ENCODE measurements at regions not wholly inside any gene's neighbourhood (a gene's known extent, or its start where the extent isn't known, plus 50 kb on each side); places are given as distances from the start of the nearest gene placed in this dataset.

DNA sequence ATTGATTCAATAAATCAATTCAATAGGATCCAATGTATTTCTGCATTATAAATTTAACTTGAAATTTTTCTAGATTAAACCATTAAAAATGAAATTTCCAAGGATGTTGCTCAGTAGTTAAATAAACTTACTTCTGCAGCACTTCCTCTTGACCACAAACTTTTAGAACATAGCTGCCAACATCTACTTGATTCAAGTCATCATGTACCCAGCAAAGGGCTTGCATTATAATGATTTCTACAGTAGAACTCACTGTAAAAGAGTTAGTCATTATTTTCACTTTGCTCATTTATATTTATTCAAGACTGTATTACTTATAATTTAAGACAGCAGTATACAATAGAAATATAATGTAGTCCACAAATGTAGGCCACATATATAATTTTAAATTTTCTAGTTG lies 59.2 kb downstream of the PIK3C2A start:
- Histone ChIP-seq H3K9ac (ENCODE audit: insufficient read depth in 1 of 2, low read depth in 2 of 2, low read length in 2 of 2) (no peak overlapping the region), H3K4me3 (no peak overlapping the region), H3K9me1 (ENCODE audit: control insufficient read depth, insufficient read depth, low read length) (no peaks in the 10 kb centered on the region), H3K9me3 (replicated peaks; ENCODE audit: control insufficient read depth, insufficient read depth, low read depth, low read length) (no peaks in the 10 kb centered on the region), H3K27ac (ENCODE audit: extremely low read depth, low read depth, low read length) (no peak overlapping the region), H3K4me1 (replicated peaks in 1 of 2; ENCODE audit: control insufficient read depth in 2 of 2, insufficient read depth in 2 of 2, low read length in 2 of 2) (no peaks in the 10 kb centered on the region), H3K79me2 (ENCODE audit: control insufficient read depth, insufficient read depth, low read length) (no peaks in the 10 kb centered on the region), H3K36me3 (ENCODE audit: control insufficient read depth, insufficient read depth, low read length) (peaks cover 16% of the 10 kb centered on the region), H3K4me2 (ENCODE audit: insufficient read depth, low read length) (no peak overlapping the region), H2AFZ (ENCODE audit: low read depth, low read length) (no peak overlapping the region), H4K20me1 (replicated peaks; ENCODE audit: control insufficient read depth, insufficient read depth, low read length) (no peaks in the 10 kb centered on the region), H3K27me3 (ENCODE audit: control insufficient read depth in 2 of 2, insufficient read depth in 2 of 2, low read length in 2 of 2) (no peaks in the 10 kb centered on the region)
- no TSS peak for BruUV-seq (replicated peaks)
- no peak for TF ChIP-seq POLR3G (IDR thresholded peaks at IDR 0.05; ENCODE audit: extremely low read depth, insufficient read length, insufficient replicate concordance)
- TF ChIP-seq ZC3H11A (IDR thresholded peaks at IDR 0.05; ENCODE audit: low read depth, low read length): no peak
- no peak for TF ChIP-seq SIRT6 (IDR thresholded peaks at IDR 0.05; ENCODE audit: low read depth, low read length)
- TF ChIP-seq ZNF217 (CRISPR knock-in tag; IDR thresholded peaks at IDR 0.05): no peak
- no peak for TF ChIP-seq PTRF (tag; IDR thresholded peaks at IDR 0.05)
- no peak for TF ChIP-seq SPI1 (IDR thresholded peaks at IDR 0.05; ENCODE audit: borderline replicate concordance, low read depth, low read length)
- TF ChIP-seq PURB (CRISPR knock-in tag; IDR thresholded peaks at IDR 0.05; ENCODE audit: low read depth): no peak
- no peak for TF ChIP-seq NFE2 (IDR thresholded peaks at IDR 0.05; ENCODE audit: low read depth)
- TF ChIP-seq ZNF764 (CRISPR knock-in tag; IDR thresholded peaks at IDR 0.05; ENCODE audit: low read depth): no peak
- TF ChIP-seq DACH1 (IDR thresholded peaks at IDR 0.05; ENCODE audit: partially characterized antibody): no peak
- TF ChIP-seq, protein P1, sequence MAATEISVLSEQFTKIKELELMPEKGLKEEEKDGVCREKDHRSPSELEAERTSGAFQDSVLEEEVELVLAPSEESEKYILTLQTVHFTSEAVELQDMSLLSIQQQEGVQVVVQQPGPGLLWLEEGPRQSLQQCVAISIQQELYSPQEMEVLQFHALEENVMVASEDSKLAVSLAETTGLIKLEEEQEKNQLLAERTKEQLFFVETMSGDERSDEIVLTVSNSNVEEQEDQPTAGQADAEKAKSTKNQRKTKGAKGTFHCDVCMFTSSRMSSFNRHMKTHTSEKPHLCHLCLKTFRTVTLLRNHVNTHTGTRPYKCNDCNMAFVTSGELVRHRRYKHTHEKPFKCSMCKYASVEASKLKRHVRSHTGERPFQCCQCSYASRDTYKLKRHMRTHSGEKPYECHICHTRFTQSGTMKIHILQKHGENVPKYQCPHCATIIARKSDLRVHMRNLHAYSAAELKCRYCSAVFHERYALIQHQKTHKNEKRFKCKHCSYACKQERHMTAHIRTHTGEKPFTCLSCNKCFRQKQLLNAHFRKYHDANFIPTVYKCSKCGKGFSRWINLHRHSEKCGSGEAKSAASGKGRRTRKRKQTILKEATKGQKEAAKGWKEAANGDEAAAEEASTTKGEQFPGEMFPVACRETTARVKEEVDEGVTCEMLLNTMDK (IDR thresholded peaks at IDR 0.05; ENCODE audit: borderline replicate concordance, insufficient read depth, low read depth, low read length, poor library complexity, severe bottlenecking): no peak
- TF ChIP-seq BDP1 (IDR thresholded peaks at IDR 0.05; ENCODE audit: insufficient read depth, insufficient read length): no peak
- TF ChIP-seq THRAP3 (IDR thresholded peaks at IDR 0.05; ENCODE audit: borderline replicate concordance): no peak
- TF ChIP-seq ZNF354B (CRISPR knock-in tag; IDR thresholded peaks at IDR 0.05): no peak
- TF ChIP-seq GABPB1 (CRISPR knock-in tag; IDR thresholded peaks at IDR 0.05): no peak
- TF ChIP-seq GATAD2A (IDR thresholded peaks at IDR 0.05): no peak
- TF ChIP-seq ZNF23 (CRISPR knock-in tag; IDR thresholded peaks at IDR 0.05): no peak
- TF ChIP-seq, protein P2, sequence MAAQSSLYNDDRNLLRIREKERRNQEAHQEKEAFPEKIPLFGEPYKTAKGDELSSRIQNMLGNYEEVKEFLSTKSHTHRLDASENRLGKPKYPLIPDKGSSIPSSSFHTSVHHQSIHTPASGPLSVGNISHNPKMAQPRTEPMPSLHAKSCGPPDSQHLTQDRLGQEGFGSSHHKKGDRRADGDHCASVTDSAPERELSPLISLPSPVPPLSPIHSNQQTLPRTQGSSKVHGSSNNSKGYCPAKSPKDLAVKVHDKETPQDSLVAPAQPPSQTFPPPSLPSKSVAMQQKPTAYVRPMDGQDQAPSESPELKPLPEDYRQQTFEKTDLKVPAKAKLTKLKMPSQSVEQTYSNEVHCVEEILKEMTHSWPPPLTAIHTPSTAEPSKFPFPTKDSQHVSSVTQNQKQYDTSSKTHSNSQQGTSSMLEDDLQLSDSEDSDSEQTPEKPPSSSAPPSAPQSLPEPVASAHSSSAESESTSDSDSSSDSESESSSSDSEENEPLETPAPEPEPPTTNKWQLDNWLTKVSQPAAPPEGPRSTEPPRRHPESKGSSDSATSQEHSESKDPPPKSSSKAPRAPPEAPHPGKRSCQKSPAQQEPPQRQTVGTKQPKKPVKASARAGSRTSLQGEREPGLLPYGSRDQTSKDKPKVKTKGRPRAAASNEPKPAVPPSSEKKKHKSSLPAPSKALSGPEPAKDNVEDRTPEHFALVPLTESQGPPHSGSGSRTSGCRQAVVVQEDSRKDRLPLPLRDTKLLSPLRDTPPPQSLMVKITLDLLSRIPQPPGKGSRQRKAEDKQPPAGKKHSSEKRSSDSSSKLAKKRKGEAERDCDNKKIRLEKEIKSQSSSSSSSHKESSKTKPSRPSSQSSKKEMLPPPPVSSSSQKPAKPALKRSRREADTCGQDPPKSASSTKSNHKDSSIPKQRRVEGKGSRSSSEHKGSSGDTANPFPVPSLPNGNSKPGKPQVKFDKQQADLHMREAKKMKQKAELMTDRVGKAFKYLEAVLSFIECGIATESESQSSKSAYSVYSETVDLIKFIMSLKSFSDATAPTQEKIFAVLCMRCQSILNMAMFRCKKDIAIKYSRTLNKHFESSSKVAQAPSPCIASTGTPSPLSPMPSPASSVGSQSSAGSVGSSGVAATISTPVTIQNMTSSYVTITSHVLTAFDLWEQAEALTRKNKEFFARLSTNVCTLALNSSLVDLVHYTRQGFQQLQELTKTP (IDR thresholded peaks at IDR 0.05; ENCODE audit: low read depth in 1 of 2, partially characterized antibody in 2 of 2): no peak
- ChIA-PET POLR2A (interaction anchor here (1.7 kb wide), 1 partner anchor 10 kb away, joined by 3 read pairs; no protein-coding TSS in a partner anchor), CTCF (ENCODE audit: low intra/inter-chr PET ratio) (no interaction called here)
- no peak for ATAC-seq
- no peak for FAIRE-seq
- DNase-seq (ENCODE audit: extremely low read depth in 1 of 4, low spot score in 3 of 4): no peak
- intact Hi-C loops (cut with micrococcal nuclease) (no loop called here), in situ Hi-C loops (cut with MboI) (no loop called here)

All from K562 (cell line).